Activated T-helper 1 cell treated with anti-CD3 and anti-CD28 coated beads, Interleukin-2, amount 50 U/mL, for 16 hours (primary cell): ENCODE measurements at regions not wholly inside any gene's neighbourhood (a gene's known extent, or its start where the extent isn't known, plus 50 kb on each side); places are given as distances from the start of the nearest gene placed in this dataset.

ENCODE experiments used
- DNase-seq, 2 donors: peaks; one replicate each; pipeline ENCODE4 v3.0.0-alpha.2; 2020; ENCODE audit warnings: low read depth in 1 of 2, low spot score in 1 of 2

- no peak for DNase-seq
Observed at GRCh38 chr5:34529581-34530331, 126.4 kb upstream of the RAI14 start.

DNA sequence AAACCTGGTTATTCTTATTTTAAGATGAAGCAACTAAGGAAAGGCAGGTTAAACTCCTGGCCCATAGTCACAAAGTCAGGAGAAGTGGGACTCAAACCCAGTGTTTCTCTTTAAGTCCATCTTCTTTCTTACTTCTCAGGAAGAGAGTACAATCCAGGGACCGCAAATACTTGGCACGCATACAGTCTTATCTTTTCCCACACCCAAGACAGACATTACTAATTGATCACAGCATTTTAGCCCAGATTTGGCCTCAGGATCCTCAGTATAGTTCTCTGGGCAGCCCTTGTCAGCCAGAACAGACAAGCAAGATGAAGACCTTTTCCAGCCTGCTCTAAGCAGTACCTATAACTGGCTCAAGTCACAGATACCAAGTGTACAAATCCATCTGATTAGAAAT, 125.5 kb upstream of the RAI14 start:
- DNase-seq, result no peak

DNA sequence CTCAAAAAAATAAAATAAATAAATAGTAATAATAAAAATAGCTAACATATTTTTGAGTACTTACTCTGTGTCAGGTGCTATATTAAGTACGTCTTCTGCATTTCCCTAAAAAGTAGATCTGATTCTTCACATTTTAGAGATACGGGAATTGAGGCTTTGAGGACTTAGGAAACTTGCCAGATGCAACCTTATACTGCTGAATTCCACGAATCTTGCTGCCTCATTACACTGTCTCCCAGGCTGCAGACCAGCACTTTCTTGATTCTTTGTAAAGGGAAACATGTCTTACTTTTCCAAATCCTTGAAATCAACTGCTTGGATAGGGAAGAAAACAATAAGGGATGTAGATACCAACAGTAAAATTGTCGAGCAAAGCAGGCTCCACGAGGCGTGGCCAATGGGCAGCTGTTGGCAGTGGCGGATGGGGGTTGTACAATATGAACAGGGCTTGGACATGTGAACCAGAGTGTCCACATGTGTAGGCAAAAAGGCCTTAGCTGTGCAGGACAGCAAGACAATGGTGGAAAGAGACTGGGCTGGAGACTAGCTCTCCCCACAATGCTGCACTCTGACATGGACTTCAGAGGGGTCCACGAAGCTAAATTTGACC, 124.3 kb upstream of the RAI14 start:
- DNase-seq, result no peak

GRCh38 chr5:34533582-34534522, 122.3 kb upstream of the RAI14 start:
- no peak for DNase-seq

DNA sequence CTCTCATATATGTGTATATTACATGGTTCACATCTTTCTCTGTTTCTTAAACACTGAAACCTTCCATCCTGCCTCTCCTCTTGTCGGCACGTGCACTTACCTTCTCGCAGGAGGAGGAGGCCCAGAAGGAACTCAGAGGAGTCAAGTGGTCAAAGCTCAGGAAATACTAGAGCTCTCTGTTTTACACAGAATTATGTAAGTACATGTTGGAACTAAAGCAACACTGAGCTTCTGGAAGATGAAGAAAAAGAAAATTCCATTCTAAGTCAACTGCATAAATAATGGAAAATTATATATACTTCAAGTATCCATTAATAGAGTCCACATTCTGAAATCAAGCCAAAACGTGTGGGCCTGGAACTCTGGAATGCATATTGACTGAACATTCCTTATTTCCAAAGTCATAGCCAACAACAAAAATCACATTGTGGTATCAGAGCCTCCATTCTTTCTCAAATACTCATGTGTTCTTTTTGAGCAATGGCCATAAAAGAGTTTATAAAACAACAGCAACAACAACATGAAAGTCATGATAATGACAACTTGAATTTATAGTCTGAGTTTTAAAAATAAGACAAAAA, 121.5 kb upstream of the RAI14 start:
- DNase-seq, result no peak

DNA sequence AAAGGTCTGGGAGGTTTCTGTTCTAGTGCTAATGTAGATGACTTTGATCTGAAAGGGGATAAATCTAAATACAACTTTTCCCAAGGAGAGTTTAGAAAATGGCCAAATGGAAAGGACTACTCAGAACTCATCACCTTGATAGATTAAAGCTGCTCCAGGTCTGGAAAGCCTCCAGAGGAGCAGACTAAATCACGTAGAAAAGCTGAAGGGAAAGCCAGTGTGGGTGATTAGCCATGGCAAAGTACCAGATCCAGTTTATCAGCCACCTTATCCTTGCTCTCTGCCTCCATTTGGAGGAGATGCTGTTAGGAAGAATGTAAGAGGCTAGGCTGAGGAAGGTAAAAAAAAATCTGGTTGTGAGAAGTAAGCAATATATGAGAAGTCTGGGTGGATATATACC, 120.7 kb upstream of the RAI14 start:
- no peak for DNase-seq

GRCh38 chr5:34535944-34536623, 120.0 kb upstream of the RAI14 start:
- no peak for DNase-seq

- no peak for DNase-seq
Observed at GRCh38 chr5:34536699-34537098, 119.4 kb upstream of the RAI14 start.

GRCh38 chr5:34538026-34538672, 118.0 kb upstream of the RAI14 start:
- DNase-seq, result no peak

- no peak for DNase-seq
Observed at GRCh38 chr5:34539183-34539582, 116.9 kb upstream of the RAI14 start.

DNA sequence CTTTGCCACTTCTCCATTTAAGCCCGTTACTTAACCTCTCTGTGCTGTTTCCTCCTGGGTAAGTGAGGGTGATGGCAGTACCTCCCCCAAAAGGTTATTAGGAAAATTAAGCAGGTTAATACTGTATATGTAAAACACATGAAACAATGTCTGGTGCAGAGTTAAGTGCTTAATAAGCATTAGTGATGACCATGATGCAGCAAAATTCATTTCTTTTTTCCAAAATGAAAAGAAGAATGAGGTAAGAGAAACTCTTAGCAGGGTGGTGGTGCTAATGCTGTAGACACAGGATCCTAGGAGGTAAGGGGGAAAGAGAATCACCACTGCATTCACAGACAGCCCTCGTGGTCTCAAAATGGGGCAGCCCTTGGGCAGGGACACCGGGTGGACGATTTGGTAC, 115.1 kb upstream of the RAI14 start:
- DNase-seq, result no peak

DNA sequence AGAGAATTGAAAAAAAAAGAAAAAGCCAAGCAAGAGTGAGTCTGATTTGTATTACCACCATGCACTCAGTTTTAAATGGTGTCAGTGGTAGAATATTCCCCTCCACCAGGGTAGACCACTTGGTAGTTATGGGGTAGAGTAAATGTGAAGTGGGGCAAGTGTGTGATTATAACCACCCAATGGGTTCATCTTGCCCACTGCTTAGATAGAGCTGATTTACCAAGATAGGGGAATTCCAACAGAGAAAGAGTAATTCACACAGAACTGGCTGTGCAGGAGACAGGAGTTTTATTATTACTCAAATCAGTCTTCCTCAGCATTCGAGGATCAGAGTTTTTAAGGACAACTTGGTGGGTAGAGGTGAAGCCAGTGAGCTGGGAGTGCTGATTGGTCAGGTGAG, 113.3 kb upstream of the RAI14 start:
- no peak for DNase-seq

DNA sequence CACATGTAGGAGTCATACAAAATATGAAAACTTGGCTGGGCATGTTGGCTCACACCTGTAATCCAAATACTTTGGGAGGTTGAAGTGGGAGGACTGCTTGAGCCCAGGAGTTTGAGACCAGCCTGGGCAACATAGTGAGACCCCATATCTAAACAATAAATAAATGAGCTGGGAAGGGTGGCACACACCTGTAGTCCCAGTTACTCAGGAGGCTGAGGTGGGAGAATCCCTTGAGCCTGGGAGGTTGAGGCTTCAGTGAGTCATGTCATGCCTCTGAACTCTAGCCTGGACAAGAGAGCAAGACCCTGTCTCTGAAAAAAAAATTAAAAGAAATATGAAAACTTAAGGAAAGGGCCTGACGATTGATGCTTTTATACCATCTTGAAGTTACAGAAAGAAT, 112.4 kb upstream of the RAI14 start:
- DNase-seq, result no peak

DNA sequence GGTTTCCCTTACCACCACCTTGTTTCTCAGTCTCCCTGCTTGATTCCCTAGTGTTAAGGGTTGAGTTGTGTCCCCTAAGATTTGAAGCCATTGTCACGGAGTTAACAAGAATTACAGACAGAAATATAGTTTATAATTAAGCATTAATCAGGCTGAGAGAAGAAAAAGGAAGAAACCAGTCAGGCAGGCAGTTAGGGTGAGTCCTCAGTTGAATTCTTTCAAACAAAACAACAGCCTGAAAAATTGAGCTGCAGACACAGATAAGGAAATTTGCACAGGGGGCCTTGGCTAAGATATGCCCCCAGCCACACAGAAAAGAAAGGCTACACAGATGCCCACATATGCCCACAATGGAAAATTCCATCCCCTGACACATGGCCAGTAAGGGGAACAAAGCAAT, 111.7 kb upstream of the RAI14 start:
- DNase-seq, result no peak

DNA sequence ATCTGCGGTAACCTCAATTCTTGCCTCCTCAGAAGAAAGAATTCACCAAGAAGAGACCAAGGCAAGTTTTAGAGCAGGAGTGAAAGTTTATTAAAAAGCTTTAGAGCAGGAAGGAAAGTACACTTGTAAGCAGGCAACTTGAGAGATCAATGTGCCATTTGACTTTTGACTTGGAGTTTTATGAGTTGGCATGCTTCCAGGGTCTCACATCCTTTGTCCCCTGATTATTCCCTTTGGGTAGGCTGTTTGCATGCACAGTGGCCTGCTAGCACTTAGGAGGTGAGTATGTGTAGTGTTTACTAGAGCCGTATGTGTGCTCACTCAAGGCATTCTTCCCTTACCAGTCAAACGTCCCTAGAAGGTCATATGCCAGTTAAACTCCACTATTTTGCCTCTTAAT, 111.0 kb upstream of the RAI14 start:
- no peak for DNase-seq

GRCh38 chr5:34545626-34546025, 110.5 kb upstream of the RAI14 start:
- DNase-seq, result no peak

DNA sequence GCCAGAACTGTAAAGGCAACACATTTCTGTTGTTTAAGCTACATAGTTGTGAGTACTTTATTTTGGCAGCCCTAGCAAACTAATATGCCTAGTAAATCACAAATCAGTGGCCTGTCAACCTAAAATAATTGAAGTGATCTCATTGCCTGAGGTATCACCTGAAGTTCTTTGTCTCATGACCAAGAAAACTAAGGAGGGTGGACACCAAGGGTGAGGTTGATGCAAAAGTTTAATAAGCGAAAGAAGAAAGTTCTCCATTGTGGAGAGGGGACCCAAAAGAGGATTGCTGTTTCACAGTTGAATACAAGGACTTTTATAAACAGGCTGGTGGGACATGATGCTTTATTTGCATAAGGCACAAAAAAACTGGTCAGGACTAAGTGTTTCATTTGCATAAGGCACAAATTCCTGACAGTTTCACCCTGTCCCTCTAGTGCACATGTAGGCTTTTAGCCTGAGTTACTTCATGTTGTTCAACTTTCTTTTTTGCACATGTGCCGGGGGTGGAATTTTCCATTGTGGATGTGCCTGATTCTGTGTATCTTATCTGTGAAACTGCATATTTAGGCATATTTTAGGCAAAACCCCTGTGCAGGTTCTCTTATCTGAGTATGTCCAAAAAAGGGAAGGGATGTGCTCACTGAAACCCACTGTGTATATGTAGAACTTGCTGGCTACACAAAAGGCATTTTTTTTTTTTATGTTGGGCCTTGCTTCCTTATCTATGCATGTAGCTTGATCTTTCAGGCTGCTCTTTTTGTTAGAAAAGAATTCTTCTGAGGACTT, 108.6 kb upstream of the RAI14 start:
- no peak for DNase-seq

DNA sequence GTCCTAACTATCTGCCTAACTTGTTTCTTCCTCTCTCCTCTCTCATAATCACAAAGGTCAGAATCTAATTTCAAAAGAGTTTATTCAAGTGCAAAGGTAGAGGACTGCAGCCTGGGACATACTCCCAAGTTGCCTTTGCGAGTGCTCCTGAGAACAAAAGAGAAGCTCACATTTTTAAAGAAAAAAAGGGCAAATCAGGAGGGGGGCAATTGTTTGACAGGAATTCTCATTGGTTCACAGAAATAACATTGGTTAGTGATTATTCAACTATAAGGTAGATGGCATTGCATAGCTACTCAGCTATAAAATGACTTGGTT, 108.1 kb upstream of the RAI14 start:
- DNase-seq, result no peak

GRCh38 chr5:34550247-34550646, 105.9 kb upstream of the RAI14 start:
- no peak for DNase-seq

DNA sequence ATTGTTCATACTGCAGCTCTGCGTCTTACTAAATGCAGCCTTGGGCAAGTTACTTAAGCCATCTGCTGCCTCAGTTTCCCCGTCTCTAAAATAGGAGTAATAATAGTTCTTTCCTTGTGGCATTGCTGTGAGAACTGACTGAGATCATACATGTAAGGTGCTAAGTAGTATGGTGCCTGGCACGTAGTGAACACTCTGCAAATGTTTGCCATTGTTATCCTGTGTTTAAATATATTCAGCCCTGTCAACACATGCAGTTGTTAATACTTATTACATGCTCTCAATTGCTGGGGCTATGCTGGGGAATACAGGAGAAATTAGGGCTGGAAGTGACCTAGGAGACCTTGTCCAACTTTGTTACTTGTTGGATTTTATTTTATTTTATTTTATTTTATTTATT, 105.2 kb upstream of the RAI14 start:
- DNase-seq, result no peak
